ENCODE measurements at regions not wholly inside any gene's neighbourhood (a gene's known extent, or its start where the extent isn't known, plus 50 kb on each side); places are given as distances from the start of the nearest gene placed in this dataset.

DNA sequence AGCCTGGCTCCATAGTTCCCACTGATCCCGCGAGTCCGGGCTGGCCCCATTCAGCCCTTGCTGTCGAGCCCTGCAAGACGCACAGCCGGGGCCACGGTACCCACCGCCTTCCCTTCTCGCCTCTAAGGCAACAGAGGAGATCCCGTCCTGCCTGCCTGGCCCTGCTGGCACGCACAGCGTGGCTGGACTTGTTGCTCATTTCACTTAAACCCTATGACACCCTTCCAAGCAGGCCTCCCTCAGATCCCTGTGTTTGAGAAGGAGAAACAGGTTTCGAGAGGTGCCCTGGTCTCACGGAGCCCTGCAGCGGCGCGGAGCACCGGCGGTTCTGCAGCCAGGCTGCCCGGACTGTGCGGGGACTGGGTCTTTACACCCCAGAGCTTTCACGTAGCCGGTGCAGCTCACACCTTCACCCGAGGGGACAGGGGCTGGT lies 1048.4 kb downstream of the BRD1 start:
- intact Hi-C loops (cut with DNase I), result no loop called here
- Histone ChIP-seq H3K27me3 (no peaks in the 10 kb centered on the region), H3K4me1 (replicated peaks in 1 of 2) (no peaks in the 10 kb centered on the region), H3K9me3 (replicated peaks in 1 of 3) (peaks cover 0 to 8% (median 0%) of the 10 kb centered on the region in 3 donors), H3K27ac (no peak overlapping the region), H3K4me3 (no peak overlapping the region), H3K36me3 (replicated peaks in 1 of 2) (no peaks in the 10 kb centered on the region)
- WGBS, 4 donors, result 86 to 91% (median 87%) methylated on average over 23 to 24 of the region's 24 CpGs
- TF ChIP-seq, protein P1, sequence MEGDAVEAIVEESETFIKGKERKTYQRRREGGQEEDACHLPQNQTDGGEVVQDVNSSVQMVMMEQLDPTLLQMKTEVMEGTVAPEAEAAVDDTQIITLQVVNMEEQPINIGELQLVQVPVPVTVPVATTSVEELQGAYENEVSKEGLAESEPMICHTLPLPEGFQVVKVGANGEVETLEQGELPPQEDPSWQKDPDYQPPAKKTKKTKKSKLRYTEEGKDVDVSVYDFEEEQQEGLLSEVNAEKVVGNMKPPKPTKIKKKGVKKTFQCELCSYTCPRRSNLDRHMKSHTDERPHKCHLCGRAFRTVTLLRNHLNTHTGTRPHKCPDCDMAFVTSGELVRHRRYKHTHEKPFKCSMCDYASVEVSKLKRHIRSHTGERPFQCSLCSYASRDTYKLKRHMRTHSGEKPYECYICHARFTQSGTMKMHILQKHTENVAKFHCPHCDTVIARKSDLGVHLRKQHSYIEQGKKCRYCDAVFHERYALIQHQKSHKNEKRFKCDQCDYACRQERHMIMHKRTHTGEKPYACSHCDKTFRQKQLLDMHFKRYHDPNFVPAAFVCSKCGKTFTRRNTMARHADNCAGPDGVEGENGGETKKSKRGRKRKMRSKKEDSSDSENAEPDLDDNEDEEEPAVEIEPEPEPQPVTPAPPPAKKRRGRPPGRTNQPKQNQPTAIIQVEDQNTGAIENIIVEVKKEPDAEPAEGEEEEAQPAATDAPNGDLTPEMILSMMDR (IDR thresholded peaks at IDR 0.05), result no peak
- no peak for TF ChIP-seq POLR2A (IDR thresholded peaks at IDR 0.05)
- DNase-seq, result peak in 1 of 7 donors; percentile 5

DNA sequence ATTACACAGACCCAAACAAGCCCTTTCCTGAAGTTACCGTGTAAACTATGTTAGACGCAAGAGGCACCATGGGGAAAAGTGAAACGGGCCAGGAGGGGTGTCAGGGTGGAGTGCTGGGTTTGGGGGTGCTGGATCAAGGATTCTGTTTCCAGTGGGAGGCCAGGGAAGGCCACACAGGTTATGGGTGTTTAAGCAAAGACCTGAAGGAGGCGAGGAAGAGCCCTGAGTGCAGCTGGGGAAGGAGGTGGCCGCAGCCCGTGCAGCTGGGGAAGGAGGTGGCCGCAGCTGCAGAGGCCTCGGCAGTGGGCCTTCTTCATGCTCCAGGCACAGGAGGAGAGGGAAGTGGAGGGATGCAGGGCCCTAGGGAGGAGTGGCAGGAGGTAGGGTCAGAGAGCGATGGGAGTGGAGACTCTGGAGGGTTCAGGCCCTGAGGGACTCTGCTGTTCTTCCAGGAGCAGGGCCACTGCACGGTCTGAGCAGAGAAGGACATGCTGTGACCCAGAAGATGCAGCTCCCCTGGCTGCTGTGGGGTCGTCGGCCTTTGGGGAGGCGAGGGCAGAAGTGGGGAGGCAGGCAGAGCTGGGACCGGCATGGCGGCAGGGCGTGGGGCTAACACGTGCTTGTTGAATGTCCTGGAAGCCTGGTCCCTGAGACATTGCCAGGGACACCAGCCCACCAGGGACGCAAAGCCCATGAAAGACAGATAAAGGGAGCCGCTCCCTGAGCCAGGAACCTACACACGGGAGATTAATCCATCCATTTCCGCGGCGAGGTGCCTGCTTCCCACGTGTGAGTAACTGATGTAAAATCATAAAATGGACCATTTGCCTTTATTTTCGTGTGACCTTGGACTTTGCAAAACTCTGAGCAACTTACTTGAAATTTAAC lies 1049.1 kb downstream of the BRD1 start:
- TF ChIP-seq, protein P1 (IDR thresholded peaks at IDR 0.05), result no peak
- TF ChIP-seq POLR2A (IDR thresholded peaks at IDR 0.05), result no peak
- Histone ChIP-seq H3K36me3 (replicated peaks in 1 of 2) (no peaks in the 10 kb centered on the region), H3K4me1 (replicated peaks in 1 of 2) (no peaks in the 10 kb centered on the region), H3K9me3 (replicated peaks in 1 of 3) (peaks cover 0 to 8% (median 0%) of the 10 kb centered on the region in 3 donors), H3K4me3 (no peak overlapping the region), H3K27ac (no peak overlapping the region), H3K27me3 (no peaks in the 10 kb centered on the region)
- intact Hi-C loops (cut with DNase I), result no loop called here
- peak in 2 of 7 donors; percentile 5 to 27 for DNase-seq
- WGBS, 4 donors, result 81 to 85% (median 82%) methylated on average over 25 of the region's 25 CpGs

- WGBS, 4 donors, result 77 to 87% (median 78%) methylated on average over 19 of the region's 19 CpGs
- no peak overlapping the region for H3K27ac ChIP-seq
- no peaks in the 10 kb centered on the region for H3K36me3 ChIP-seq (replicated peaks in 1 of 2)
- intact Hi-C loops (cut with DNase I), result no loop called here
- TF ChIP-seq, protein P1 (IDR thresholded peaks at IDR 0.05), result no peak
- H3K27me3 ChIP-seq, result no peaks in the 10 kb centered on the region
- peak in 2 of 7 donors; percentile 6 to 27 for DNase-seq
- no peaks in the 10 kb centered on the region for H3K4me1 ChIP-seq (replicated peaks in 1 of 2)
- H3K4me3 ChIP-seq, result no peak overlapping the region
- peaks cover 0 to 19% (median 0%) of the 10 kb centered on the region in 3 donors for H3K9me3 ChIP-seq (replicated peaks in 1 of 3)
These were observed 1055.3 kb downstream of the BRD1 start for GRCh38 chr22:48772286-48772907.

DNA sequence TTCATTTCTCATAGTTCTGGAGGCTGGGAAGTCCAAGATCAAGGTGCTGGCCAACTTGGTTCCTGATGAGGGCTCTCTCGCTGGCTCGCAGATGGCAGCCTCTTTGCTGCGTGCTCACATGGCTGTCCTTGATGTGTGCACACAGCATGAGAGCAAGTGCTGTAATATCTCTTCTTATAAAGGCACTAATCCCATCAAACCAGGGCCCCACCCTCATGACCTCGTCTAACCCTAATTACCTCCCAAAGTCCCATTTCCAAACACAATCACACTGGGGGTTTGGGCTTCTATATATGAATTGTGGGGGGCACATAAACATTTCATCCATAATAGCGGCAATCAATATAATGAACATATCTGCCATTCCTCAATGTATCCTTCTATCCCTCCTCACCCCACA lies 1062.1 kb downstream of the BRD1 start:
- peaks cover 0 to 11% (median 0%) of the 10 kb centered on the region in 3 donors for H3K9me3 ChIP-seq (replicated peaks in 1 of 3)
- no peaks in the 10 kb centered on the region for H3K36me3 ChIP-seq (replicated peaks in 1 of 2)
- no peaks in the 10 kb centered on the region for H3K27me3 ChIP-seq
- H3K4me3 ChIP-seq, result no peak overlapping the region
- TF ChIP-seq, protein P1 (IDR thresholded peaks at IDR 0.05), result no peak
- no peak for TF ChIP-seq POLR2A (IDR thresholded peaks at IDR 0.05)
- 84 to 90% (median 87%) methylated on average over 5 of the region's 5 CpGs for WGBS, 4 donors
- no peaks in the 10 kb centered on the region for H3K4me1 ChIP-seq (replicated peaks in 1 of 2)
- no peak overlapping the region for H3K27ac ChIP-seq
- intact Hi-C loops (cut with DNase I), result no loop called here
- DNase-seq, result peak in 1 of 7 donors; percentile 0

All from adrenal gland (tissue), 9 donors.